Colonic mucosa (tissue), 4 donors: ENCODE measurements at regions not wholly inside any gene's neighbourhood (a gene's known extent, or its start where the extent isn't known, plus 50 kb on each side); places are given as distances from the start of the nearest gene placed in this dataset.

Experiments used
- DNase-seq: peaks from one replicate; pipeline ENCODE4 v3.0.0-alpha.2; 2020
- H3K27ac ChIP-seq: fragments of 200-600 bp; one replicate; pipeline ENCODE4 v1.8.0; 2021
- H3K27me3 ChIP-seq: fragments of 200-600 bp; one replicate; pipeline ENCODE4 v1.8.0; 2021
- H3K36me3 ChIP-seq: fragments of 200-600 bp; one replicate; pipeline ENCODE4 v1.8.0; 2021
- H3K4me1 ChIP-seq: fragments of 200-600 bp; one replicate; pipeline ENCODE4 v1.8.0; 2021; ENCODE audit warnings: mild to moderate bottlenecking
- H3K4me3 ChIP-seq: fragments of 200-600 bp; one replicate; pipeline ENCODE4 v1.8.0; 2021
- H3K9ac ChIP-seq, 2 donors: one replicate each; pipeline ENCODE4 v1.7.0; 2013; ENCODE audit warnings: control low read depth in 2 of 2, low read depth in 2 of 2, low read length in 2 of 2
- H3K9me3 ChIP-seq: fragments of 200-600 bp; one replicate; pipeline ENCODE4 v1.8.0; 2021
- intact Hi-C: fragments of 100-400 bp; cut with DNase I; formaldehyde crosslinking; loops from one replicate; pipeline ENCODE4 v1.14.1; 2022
- TF ChIP-seq, protein P1 (sequence below): fragments of 200-600 bp; IDR thresholded peaks from one replicate; pipeline ENCODE4 v1.8.0; 2022; ENCODE audit warnings: antibody characterized with exemption, mild to moderate bottlenecking
- donor health status: healthy.
- donor health status: DM: no; HTN: no; CAD: no.
- donor health status: DM: no; HTN: no; CAD: no.

DNA sequence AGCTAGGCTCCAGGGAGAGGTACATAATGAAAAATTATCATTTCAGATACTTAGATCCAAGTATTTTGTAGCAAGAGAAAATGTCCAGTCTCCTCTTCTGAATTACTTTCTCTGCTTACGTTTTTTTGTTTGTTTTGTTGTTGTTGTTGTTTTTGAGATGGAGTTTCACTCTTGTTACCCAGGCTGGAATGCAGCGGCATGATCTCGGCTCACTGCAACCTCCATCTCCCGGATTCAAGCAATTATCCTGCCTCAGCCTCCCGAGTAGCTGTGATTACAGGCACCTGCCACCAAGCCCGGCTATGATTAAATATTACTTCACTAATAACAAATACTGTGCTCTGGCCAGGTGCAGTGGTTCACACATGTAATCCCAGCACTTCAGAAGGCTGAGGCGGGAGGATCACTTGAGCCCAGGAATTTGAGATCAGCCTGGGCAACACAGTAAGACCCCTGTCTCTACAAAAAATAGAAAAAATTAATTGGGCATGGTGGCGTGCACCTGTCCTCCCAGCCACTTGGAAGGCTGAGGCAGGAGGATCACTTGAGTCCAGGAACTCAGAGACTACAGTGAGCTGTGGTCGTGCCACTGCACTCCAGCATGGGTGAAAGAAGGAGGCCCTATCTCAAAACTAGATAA, 155.0 kb upstream of the JARID2 start:
- intact Hi-C loops, result no loop called here
- Histone ChIP-seq H3K27ac (no peak overlapping the region), H3K36me3 (no peaks in the 10 kb centered on the region), H3K27me3 (no peaks in the 10 kb centered on the region), H3K4me1 (no peaks in the 10 kb centered on the region), H3K9ac (no peak overlapping the region), H3K4me3 (no peak overlapping the region), H3K9me3 (no peaks in the 10 kb centered on the region)
- no peak for DNase-seq
- TF ChIP-seq, protein P1, sequence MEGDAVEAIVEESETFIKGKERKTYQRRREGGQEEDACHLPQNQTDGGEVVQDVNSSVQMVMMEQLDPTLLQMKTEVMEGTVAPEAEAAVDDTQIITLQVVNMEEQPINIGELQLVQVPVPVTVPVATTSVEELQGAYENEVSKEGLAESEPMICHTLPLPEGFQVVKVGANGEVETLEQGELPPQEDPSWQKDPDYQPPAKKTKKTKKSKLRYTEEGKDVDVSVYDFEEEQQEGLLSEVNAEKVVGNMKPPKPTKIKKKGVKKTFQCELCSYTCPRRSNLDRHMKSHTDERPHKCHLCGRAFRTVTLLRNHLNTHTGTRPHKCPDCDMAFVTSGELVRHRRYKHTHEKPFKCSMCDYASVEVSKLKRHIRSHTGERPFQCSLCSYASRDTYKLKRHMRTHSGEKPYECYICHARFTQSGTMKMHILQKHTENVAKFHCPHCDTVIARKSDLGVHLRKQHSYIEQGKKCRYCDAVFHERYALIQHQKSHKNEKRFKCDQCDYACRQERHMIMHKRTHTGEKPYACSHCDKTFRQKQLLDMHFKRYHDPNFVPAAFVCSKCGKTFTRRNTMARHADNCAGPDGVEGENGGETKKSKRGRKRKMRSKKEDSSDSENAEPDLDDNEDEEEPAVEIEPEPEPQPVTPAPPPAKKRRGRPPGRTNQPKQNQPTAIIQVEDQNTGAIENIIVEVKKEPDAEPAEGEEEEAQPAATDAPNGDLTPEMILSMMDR, result no peak

DNA sequence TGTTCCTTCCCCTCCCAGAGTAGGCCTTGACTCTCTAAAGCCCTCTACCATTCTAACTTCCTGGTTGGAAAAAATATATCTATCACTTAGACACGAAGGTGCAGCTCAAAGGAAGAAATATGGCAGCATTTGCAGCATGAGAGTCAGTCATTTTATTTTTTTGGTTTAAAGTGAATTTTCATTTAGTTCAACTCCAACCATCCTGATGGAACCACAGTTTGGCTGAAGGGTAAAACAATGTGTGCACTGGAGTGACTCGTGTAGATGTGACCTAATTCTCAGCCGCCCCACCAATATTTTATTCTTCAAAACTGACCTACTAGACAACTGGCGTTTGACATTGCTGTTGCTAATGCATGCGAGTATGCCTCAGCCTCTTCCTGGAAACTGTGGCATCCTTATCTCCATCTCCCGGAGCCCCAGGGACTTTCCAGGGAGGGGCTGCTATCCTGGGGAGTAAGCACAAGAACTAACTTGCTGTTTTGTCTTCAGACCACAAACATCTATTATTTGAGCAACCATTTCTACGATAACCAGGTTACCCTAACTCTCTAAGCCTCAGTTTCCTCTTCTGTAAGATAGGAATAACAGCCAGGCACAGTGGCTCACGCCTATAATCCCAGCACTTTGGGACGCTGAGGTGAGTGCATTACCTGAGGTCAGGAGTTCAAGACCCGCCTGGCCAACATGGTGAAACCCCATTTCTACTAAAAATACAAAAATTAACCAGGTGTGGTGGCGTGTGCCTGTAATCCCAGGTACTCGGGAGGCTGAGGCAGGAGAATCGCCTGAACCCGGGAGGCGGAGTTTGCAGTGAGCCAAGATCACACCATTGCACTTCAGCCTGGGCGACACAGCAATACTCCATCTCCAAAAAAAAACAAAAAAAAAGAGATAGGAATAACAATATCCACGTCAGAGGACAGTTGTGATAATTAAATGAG, 148.7 kb upstream of the JARID2 start:
- DNase-seq, result no peak
- intact Hi-C loops, result no loop called here
- Histone ChIP-seq H3K27me3 (no peaks in the 10 kb centered on the region), H3K27ac (no peak overlapping the region), H3K4me3 (no peak overlapping the region), H3K9me3 (no peaks in the 10 kb centered on the region), H3K36me3 (no peaks in the 10 kb centered on the region), H3K9ac (no peak overlapping the region), H3K4me1 (no peaks in the 10 kb centered on the region)
- TF ChIP-seq, protein P1, result no peak

DNA sequence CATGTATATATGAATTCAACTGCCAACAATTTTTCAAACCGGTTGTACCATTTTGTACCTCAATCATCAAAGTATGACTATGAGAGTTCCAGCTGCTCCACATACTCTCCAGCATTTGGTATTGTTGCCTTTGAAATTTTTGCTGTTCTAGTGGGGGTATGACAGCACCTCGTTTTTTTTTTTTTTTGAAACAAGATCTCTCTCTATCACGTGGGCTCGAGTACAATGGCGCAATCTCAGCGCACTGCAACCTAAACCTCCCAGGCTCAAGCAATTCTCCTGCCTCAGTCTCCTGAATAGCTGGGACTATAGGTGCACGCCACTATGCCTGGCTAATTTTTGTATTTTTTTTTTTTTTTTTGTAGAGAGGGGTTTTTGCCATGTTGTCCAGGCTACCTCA, 144.7 kb upstream of the JARID2 start:
- no peaks in the 10 kb centered on the region for H3K4me1 ChIP-seq
- no peaks in the 10 kb centered on the region for H3K36me3 ChIP-seq
- no peaks in the 10 kb centered on the region for H3K27me3 ChIP-seq
- TF ChIP-seq, protein P1, result no peak
- intact Hi-C loops, result no loop called here
- no peak overlapping the region for H3K9ac ChIP-seq
- H3K27ac ChIP-seq, result no peak overlapping the region
- H3K4me3 ChIP-seq, result no peak overlapping the region
- no peak for DNase-seq
- no peaks in the 10 kb centered on the region for H3K9me3 ChIP-seq

- no peaks in the 10 kb centered on the region for H3K36me3 ChIP-seq
- DNase-seq, result no peak
- H3K27ac ChIP-seq, result no peak overlapping the region
- H3K27me3 ChIP-seq, result no peaks in the 10 kb centered on the region
- no peaks in the 10 kb centered on the region for H3K4me1 ChIP-seq
- TF ChIP-seq, protein P1, result no peak
- H3K4me3 ChIP-seq, result no peak overlapping the region
- intact Hi-C loops, result no loop called here
- no peaks in the 10 kb centered on the region for H3K9me3 ChIP-seq
- no peak overlapping the region for H3K9ac ChIP-seq
These were observed 143.6 kb upstream of the JARID2 start for GRCh38 chr6:15102241-15102640.

- no peaks in the 10 kb centered on the region for H3K27me3 ChIP-seq
- TF ChIP-seq, protein P1, result no peak
- H3K4me3 ChIP-seq, result no peak overlapping the region
- DNase-seq, result no peak
- no peaks in the 10 kb centered on the region for H3K4me1 ChIP-seq
- no peak overlapping the region for H3K27ac ChIP-seq
- H3K9ac ChIP-seq, result no peak overlapping the region
- H3K36me3 ChIP-seq, result no peaks in the 10 kb centered on the region
- intact Hi-C loops, result no loop called here
- H3K9me3 ChIP-seq, result no peaks in the 10 kb centered on the region
These were observed 138.8 kb upstream of the JARID2 start for GRCh38 chr6:15106958-15107643.
